GM13976 (cell line): ENCODE measurements at regions not wholly inside any gene's neighbourhood (a gene's known extent, or its start where the extent isn't known, plus 50 kb on each side); places are given as distances from the start of the nearest gene placed in this dataset.
A peak's percentile ranks its signal among the peaks of the same experiment; 100 is the strongest.
"Not testable (repeated sequence)": the region's sequence is repeated elsewhere in the genome, so short reads cannot be mapped to it uniquely, and the experiment has no call there.

Experiments
- DNase-seq: peaks from one replicate; pipeline ENCODE4 v3.0.0; 2012; ENCODE audit warnings: low spot score
- CTCF ChIP-seq: IDR thresholded peaks from 2 replicates; pipeline ENCODE4 v1.5.1; 2012; ENCODE audit warnings: borderline replicate concordance, mild to moderate bottlenecking; ENCODE audit not compliant: insufficient read depth; ENCODE audit errors: extremely low read depth, missing control alignments, control extremely low read depth
- in situ Hi-C: fragments of 300-500 bp; cut with MboI; formaldehyde crosslinking; loops from one replicate; pipeline ENCODE4 v1.12.0; 2022; ENCODE audit warnings: low sequenced_read_pairs, mixed read lengths, inconsistent platforms; ENCODE audit not compliant: unreplicated experiment

GRCh38 chrX:118225711-118226428 is 109.3 kb upstream of the KLHL13 start:
- TF ChIP-seq CTCF = peak; percentile 10
- in situ Hi-C loops = no loop called here
- peak; percentile 26 for DNase-seq

- TF ChIP-seq CTCF = no peak
- DNase-seq = no peak
- in situ Hi-C loops = no loop called here
Measured at GRCh38 chrX:118228041-118228440, 111.4 kb upstream of the KLHL13 start.

GRCh38 chrX:118228456-118228855 is 111.8 kb upstream of the KLHL13 start:
- in situ Hi-C loops = no loop called here
- DNase-seq = no peak
- TF ChIP-seq CTCF = no peak

GRCh38 chrX:118231464-118231863 is 114.4 kb upstream of the WDR44 start:
- TF ChIP-seq CTCF = no peak
- no peak for DNase-seq
- in situ Hi-C loops = no loop called here

GRCh38 chrX:118239178-118239870 is 106.6 kb upstream of the WDR44 start:
- in situ Hi-C loops = no loop called here
- no peak for DNase-seq
- no peak for TF ChIP-seq CTCF

- no peak for TF ChIP-seq CTCF
- in situ Hi-C loops = no loop called here
- DNase-seq = no peak
Measured at GRCh38 chrX:118239913-118240698, 105.8 kb upstream of the WDR44 start.

GRCh38 chrX:118246961-118247360 is 98.9 kb upstream of the WDR44 start:
- in situ Hi-C loops, DNase-seq: not testable (repeated sequence)
